ENCODE measurements at regions not wholly inside any gene's neighbourhood (a gene's known extent, or its start where the extent isn't known, plus 50 kb on each side); places are given as distances from the start of the nearest gene placed in this dataset.

- WGBS (ENCODE audit: insufficient coverage, insufficient read length), result no CpG with 5 or more reads among the region's 1 CpG
Observed at GRCh38 chr6:156009656-156010055, 554.0 kb upstream of the NOX3 start.

GRCh38 chr6:156004796-156005195 lies 549.2 kb upstream of the NOX3 start:
- H3K9me3 ChIP-seq (ENCODE audit: control insufficient read depth, insufficient read depth, low read length), result no peaks in the 10 kb centered on the region
- no peaks in the 10 kb centered on the region for H3K36me3 ChIP-seq (ENCODE audit: control insufficient read depth, insufficient read depth, low read length)
- H3K27ac ChIP-seq (ENCODE audit: low read length), result no peak overlapping the region
- no CpG with 5 or more reads among the region's 2 CpGs for WGBS (ENCODE audit: insufficient coverage, insufficient read length)
- no peak overlapping the region for H3K4me3 ChIP-seq (ENCODE audit: low read length)
- no peaks in the 10 kb centered on the region for H3K4me1 ChIP-seq (ENCODE audit: control insufficient read depth, insufficient read depth, low read length)
- H3K27me3 ChIP-seq (ENCODE audit: control insufficient read depth, insufficient read depth, low read length), result no peaks in the 10 kb centered on the region
- DNase-seq (ENCODE audit: low read depth, low spot score), result no peak

More at GRCh38 chr6:156009656-156010055, 554.0 kb upstream of the NOX3 start:
- DNase-seq (ENCODE audit: low read depth, low spot score), result no peak
- H3K4me1 ChIP-seq (ENCODE audit: control insufficient read depth, insufficient read depth, low read length), result no peaks in the 10 kb centered on the region
- H3K9me3 ChIP-seq (ENCODE audit: control insufficient read depth, insufficient read depth, low read length), result no peaks in the 10 kb centered on the region
- no peak overlapping the region for H3K27ac ChIP-seq (ENCODE audit: low read length)
- H3K27me3 ChIP-seq (ENCODE audit: control insufficient read depth, insufficient read depth, low read length), result no peaks in the 10 kb centered on the region
- H3K36me3 ChIP-seq (ENCODE audit: control insufficient read depth, insufficient read depth, low read length), result no peaks in the 10 kb centered on the region
- no peak overlapping the region for H3K4me3 ChIP-seq (ENCODE audit: low read length)

- no peaks in the 10 kb centered on the region for H3K4me1 ChIP-seq (ENCODE audit: control insufficient read depth, insufficient read depth, low read length)
- WGBS (ENCODE audit: insufficient coverage, insufficient read length), result no CpG with 5 or more reads among the region's 1 CpG
- no peak overlapping the region for H3K27ac ChIP-seq (ENCODE audit: low read length)
- no peaks in the 10 kb centered on the region for H3K27me3 ChIP-seq (ENCODE audit: control insufficient read depth, insufficient read depth, low read length)
- H3K9me3 ChIP-seq (ENCODE audit: control insufficient read depth, insufficient read depth, low read length), result no peaks in the 10 kb centered on the region
- H3K4me3 ChIP-seq (ENCODE audit: low read length), result no peak overlapping the region
- DNase-seq (ENCODE audit: low read depth, low spot score), result no peak
- no peaks in the 10 kb centered on the region for H3K36me3 ChIP-seq (ENCODE audit: control insufficient read depth, insufficient read depth, low read length)
Observed at GRCh38 chr6:155996151-155996550, 540.5 kb upstream of the NOX3 start.

GRCh38 chr6:155995281-155995680 lies 539.6 kb upstream of the NOX3 start:
- Histone ChIP-seq H3K27ac (ENCODE audit: low read length) (no peak overlapping the region), H3K4me3 (ENCODE audit: low read length) (no peak overlapping the region), H3K4me1 (ENCODE audit: control insufficient read depth, insufficient read depth, low read length) (no peaks in the 10 kb centered on the region), H3K27me3 (ENCODE audit: control insufficient read depth, insufficient read depth, low read length) (no peaks in the 10 kb centered on the region), H3K9me3 (ENCODE audit: control insufficient read depth, insufficient read depth, low read length) (no peaks in the 10 kb centered on the region), H3K36me3 (ENCODE audit: control insufficient read depth, insufficient read depth, low read length) (no peaks in the 10 kb centered on the region)
- no peak for DNase-seq (ENCODE audit: low read depth, low spot score)
- no CpG with 5 or more reads among the region's 4 CpGs for whole genome bisulfite sequencing (ENCODE audit: insufficient coverage, insufficient read length)

GRCh38 chr6:155994086-155994485 lies 538.4 kb upstream of the NOX3 start:
- no peak for DNase-seq (ENCODE audit: low read depth, low spot score)
- WGBS (ENCODE audit: insufficient coverage, insufficient read length), result no CpG with 5 or more reads among the region's 7 CpGs
- Histone ChIP-seq H3K4me3 (ENCODE audit: low read length) (no peak overlapping the region), H3K4me1 (ENCODE audit: control insufficient read depth, insufficient read depth, low read length) (no peaks in the 10 kb centered on the region), H3K27me3 (ENCODE audit: control insufficient read depth, insufficient read depth, low read length) (no peaks in the 10 kb centered on the region), H3K27ac (ENCODE audit: low read length) (no peak overlapping the region), H3K9me3 (ENCODE audit: control insufficient read depth, insufficient read depth, low read length) (no peaks in the 10 kb centered on the region), H3K36me3 (ENCODE audit: control insufficient read depth, insufficient read depth, low read length) (no peaks in the 10 kb centered on the region)

GRCh38 chr6:155993240-155993639 lies 537.6 kb upstream of the NOX3 start:
- Histone ChIP-seq H3K27ac (ENCODE audit: low read length) (no peak overlapping the region), H3K4me1 (ENCODE audit: control insufficient read depth, insufficient read depth, low read length) (no peaks in the 10 kb centered on the region), H3K27me3 (ENCODE audit: control insufficient read depth, insufficient read depth, low read length) (no peaks in the 10 kb centered on the region), H3K36me3 (ENCODE audit: control insufficient read depth, insufficient read depth, low read length) (no peaks in the 10 kb centered on the region), H3K4me3 (ENCODE audit: low read length) (no peak overlapping the region), H3K9me3 (ENCODE audit: control insufficient read depth, insufficient read depth, low read length) (no peaks in the 10 kb centered on the region)
- no CpG with 5 or more reads among the region's 6 CpGs for WGBS (ENCODE audit: insufficient coverage, insufficient read length)
- no peak for DNase-seq (ENCODE audit: low read depth, low spot score)

- H3K9me3 ChIP-seq (ENCODE audit: control insufficient read depth, insufficient read depth, low read length), result no peaks in the 10 kb centered on the region
- no CpG with 5 or more reads among the region's 3 CpGs for WGBS (ENCODE audit: insufficient coverage, insufficient read length)
- H3K4me1 ChIP-seq (ENCODE audit: control insufficient read depth, insufficient read depth, low read length), result no peaks in the 10 kb centered on the region
- no peaks in the 10 kb centered on the region for H3K36me3 ChIP-seq (ENCODE audit: control insufficient read depth, insufficient read depth, low read length)
- H3K27ac ChIP-seq (ENCODE audit: low read length), result no peak overlapping the region
- H3K27me3 ChIP-seq (ENCODE audit: control insufficient read depth, insufficient read depth, low read length), result no peaks in the 10 kb centered on the region
- no peak overlapping the region for H3K4me3 ChIP-seq (ENCODE audit: low read length)
- no peak for DNase-seq (ENCODE audit: low read depth, low spot score)
Observed at GRCh38 chr6:155985660-155986138, 530.1 kb upstream of the NOX3 start.

- no peaks in the 10 kb centered on the region for H3K27me3 ChIP-seq (ENCODE audit: control insufficient read depth, insufficient read depth, low read length)
- H3K9me3 ChIP-seq (ENCODE audit: control insufficient read depth, insufficient read depth, low read length), result no peaks in the 10 kb centered on the region
- no peak overlapping the region for H3K27ac ChIP-seq (ENCODE audit: low read length)
- no peaks in the 10 kb centered on the region for H3K4me1 ChIP-seq (ENCODE audit: control insufficient read depth, insufficient read depth, low read length)
- no peak overlapping the region for H3K4me3 ChIP-seq (ENCODE audit: low read length)
- DNase-seq (ENCODE audit: low read depth, low spot score), result no peak
- H3K36me3 ChIP-seq (ENCODE audit: control insufficient read depth, insufficient read depth, low read length), result no peaks in the 10 kb centered on the region
Observed at GRCh38 chr6:155980768-155981079, 525.1 kb upstream of the NOX3 start.

GRCh38 chr6:155980014-155980767 lies 524.6 kb upstream of the NOX3 start:
- H3K4me1 ChIP-seq (ENCODE audit: control insufficient read depth, insufficient read depth, low read length), result no peaks in the 10 kb centered on the region
- no peak for DNase-seq (ENCODE audit: low read depth, low spot score)
- WGBS (ENCODE audit: insufficient coverage, insufficient read length), result no CpG with 5 or more reads among the region's 5 CpGs
- no peaks in the 10 kb centered on the region for H3K27me3 ChIP-seq (ENCODE audit: control insufficient read depth, insufficient read depth, low read length)
- H3K4me3 ChIP-seq (ENCODE audit: low read length), result no peak overlapping the region
- no peak overlapping the region for H3K27ac ChIP-seq (ENCODE audit: low read length)
- no peaks in the 10 kb centered on the region for H3K9me3 ChIP-seq (ENCODE audit: control insufficient read depth, insufficient read depth, low read length)
- H3K36me3 ChIP-seq (ENCODE audit: control insufficient read depth, insufficient read depth, low read length), result no peaks in the 10 kb centered on the region

- Histone ChIP-seq H3K9me3 (ENCODE audit: control insufficient read depth, insufficient read depth, low read length) (no peaks in the 10 kb centered on the region), H3K4me3 (ENCODE audit: low read length) (no peak overlapping the region), H3K27ac (ENCODE audit: low read length) (no peak overlapping the region), H3K36me3 (ENCODE audit: control insufficient read depth, insufficient read depth, low read length) (no peaks in the 10 kb centered on the region), H3K4me1 (ENCODE audit: control insufficient read depth, insufficient read depth, low read length) (no peaks in the 10 kb centered on the region), H3K27me3 (ENCODE audit: control insufficient read depth, insufficient read depth, low read length) (no peaks in the 10 kb centered on the region)
- no peak for DNase-seq (ENCODE audit: low read depth, low spot score)
- no CpG with 5 or more reads among the region's 8 CpGs for WGBS (ENCODE audit: insufficient coverage, insufficient read length)
Observed at GRCh38 chr6:155975506-155975905, 519.9 kb upstream of the NOX3 start.

GRCh38 chr6:155974811-155975323 lies 519.2 kb upstream of the NOX3 start:
- Histone ChIP-seq H3K4me3 (ENCODE audit: low read length) (no peak overlapping the region), H3K27me3 (ENCODE audit: control insufficient read depth, insufficient read depth, low read length) (no peaks in the 10 kb centered on the region), H3K27ac (ENCODE audit: low read length) (no peak overlapping the region), H3K4me1 (ENCODE audit: control insufficient read depth, insufficient read depth, low read length) (no peaks in the 10 kb centered on the region), H3K9me3 (ENCODE audit: control insufficient read depth, insufficient read depth, low read length) (no peaks in the 10 kb centered on the region), H3K36me3 (ENCODE audit: control insufficient read depth, insufficient read depth, low read length) (no peaks in the 10 kb centered on the region)
- no peak for DNase-seq (ENCODE audit: low read depth, low spot score)
- no CpG with 5 or more reads among the region's 9 CpGs for WGBS (ENCODE audit: insufficient coverage, insufficient read length)
